HG03039 (cell line): ENCODE measurements at regions not wholly inside any gene's neighbourhood (a gene's known extent, or its start where the extent isn't known, plus 50 kb on each side); places are given as distances from the start of the nearest gene placed in this dataset.

Source experiments
- ATAC-seq: cut with Tn5 transposase; IDR thresholded peaks from one replicate; pipeline ENCODE4 v1.9.1; 2021; ENCODE audit warnings: mild to moderate bottlenecking, moderate library complexity; ENCODE audit not compliant: unreplicated experiment

GRCh38 chr2:11920993-11921583 lies 174.7 kb downstream of the LPIN1 start:
- ATAC-seq = no peak

DNA sequence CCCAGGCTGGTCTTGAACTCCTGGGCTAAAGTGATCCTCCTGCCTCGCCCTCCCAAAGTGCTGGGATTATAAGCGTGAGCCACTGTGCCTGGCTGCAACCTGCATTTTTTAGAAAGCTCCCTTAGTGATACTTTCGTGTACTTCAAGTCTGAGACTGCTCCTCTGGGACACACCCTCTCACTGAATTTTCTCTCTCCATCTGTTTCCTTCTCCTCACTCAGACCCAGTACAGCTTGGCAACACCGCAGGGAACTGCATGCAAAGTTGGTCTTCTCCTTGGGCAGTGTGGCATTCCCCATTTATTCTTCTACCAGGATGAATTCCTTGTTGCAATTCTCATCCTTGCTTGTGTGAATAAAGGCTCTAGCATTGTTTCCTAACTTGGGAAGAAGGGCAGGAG lies 175.9 kb downstream of the LPIN1 start:
- ATAC-seq = no peak

DNA sequence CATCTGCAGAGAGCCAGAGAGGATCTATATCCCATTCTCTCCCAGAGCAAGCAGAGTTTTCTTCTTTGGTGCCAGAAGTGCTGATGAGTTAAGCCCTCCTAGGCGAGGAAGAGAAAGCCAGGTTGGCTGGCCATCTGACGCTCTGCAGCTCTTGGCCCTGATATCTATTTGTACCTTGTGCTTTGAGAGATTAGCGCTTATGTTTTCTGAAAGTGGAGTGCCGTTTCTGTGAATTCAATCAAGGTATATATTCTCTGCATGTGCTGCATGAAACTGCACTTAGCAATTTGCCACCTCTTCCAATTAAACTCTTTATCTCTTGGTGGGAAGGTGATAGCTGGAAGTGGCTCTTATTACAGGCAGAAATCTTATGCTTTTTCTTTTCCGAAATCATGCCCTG lies 177.5 kb downstream of the LPIN1 start:
- no peak for ATAC-seq

GRCh38 chr2:11925295-11926066 lies 179.0 kb downstream of the LPIN1 start:
- no peak for ATAC-seq

- ATAC-seq = peak; percentile 54
Observed at GRCh38 chr2:11930211-11930761, 183.9 kb downstream of the LPIN1 start.

- no peak for ATAC-seq
Observed at GRCh38 chr2:11932048-11932512, 185.6 kb downstream of the LPIN1 start.

- ATAC-seq = no peak
Observed at GRCh38 chr2:11932962-11933361, 186.5 kb downstream of the LPIN1 start.

DNA sequence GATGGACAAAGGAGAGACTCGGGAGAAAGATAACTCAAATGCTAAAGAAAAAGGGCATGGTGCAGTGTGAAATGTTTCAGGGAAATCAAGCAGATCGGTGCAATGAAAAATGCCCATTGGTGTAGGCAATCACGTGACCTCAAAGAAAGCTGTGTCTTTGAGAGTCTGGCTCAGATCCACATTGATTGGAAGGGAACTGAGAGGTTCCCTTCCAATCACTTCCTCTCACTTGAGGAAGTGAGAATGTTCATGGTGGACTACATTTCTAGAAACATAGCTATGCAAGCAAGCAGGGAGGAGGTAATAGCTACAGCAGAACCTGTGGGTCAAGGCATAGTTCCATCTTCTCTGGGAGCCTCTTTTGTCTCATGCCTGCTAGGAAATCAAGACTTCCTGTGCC lies 187.4 kb downstream of the LPIN1 start:
- no peak for ATAC-seq

- ATAC-seq = no peak
Observed at GRCh38 chr2:11936761-11937160, 190.3 kb downstream of the LPIN1 start.

DNA sequence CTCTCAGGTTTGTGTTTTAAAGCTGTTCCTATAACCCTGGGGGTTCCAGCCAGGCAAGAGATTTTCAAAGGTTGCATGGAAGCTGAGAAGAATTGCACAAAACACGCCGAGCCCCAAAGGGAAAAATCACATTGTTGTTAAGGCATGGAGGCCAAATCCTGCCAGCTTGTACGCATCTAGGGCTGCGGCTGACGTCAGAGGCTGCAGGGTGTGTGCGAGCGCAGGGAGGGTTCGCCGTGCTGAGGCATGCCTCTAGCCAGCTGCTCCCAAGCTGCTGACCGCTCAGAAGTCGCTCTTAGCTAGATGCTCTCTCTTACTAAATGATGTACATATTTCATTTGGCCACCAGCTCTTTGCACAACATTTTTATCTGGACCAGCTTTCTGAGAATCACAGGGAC lies 191.8 kb downstream of the LPIN1 start:
- no peak for ATAC-seq

DNA sequence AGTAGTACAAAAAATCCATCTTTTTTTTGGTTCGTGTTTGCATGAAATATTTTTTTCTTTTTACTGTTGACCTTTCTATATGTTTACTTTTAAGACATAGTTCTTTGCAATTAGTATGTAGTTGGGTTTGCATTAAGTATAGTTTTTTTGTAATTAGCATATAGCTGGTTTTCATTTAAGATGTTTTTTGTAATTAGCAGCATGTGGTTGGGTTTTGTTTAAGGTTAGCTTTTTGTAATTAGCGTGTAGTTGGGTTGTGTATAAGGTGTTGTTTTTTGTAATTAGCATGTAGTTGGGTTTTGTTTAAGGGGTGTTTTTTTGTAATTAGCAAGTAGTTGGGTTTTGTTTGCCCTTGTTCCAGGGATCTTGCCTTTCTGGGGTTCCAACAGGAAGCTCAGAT lies 193.1 kb downstream of the LPIN1 start:
- ATAC-seq = no peak

GRCh38 chr2:11940121-11940743 lies 193.8 kb downstream of the LPIN1 start:
- no peak for ATAC-seq

DNA sequence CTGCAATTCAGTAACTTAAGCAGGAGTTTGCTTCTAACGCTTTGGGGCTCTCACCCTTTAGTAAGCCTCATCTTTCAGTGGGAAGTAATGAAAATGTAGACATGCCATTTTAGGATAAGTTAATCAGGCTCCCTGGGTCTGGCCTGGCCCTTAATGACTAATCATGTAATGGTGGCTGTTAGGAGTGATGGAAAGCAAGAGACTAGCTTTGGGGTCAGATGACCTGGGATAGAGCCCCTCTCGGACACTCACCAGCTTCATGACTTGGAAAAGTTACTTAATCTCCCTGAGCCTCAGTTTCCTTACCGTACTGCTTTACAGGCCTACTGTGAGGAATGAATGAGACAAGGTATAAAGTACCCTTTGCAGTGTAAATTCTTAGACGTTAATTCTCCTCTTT lies 194.4 kb downstream of the LPIN1 start:
- ATAC-seq = no peak

DNA sequence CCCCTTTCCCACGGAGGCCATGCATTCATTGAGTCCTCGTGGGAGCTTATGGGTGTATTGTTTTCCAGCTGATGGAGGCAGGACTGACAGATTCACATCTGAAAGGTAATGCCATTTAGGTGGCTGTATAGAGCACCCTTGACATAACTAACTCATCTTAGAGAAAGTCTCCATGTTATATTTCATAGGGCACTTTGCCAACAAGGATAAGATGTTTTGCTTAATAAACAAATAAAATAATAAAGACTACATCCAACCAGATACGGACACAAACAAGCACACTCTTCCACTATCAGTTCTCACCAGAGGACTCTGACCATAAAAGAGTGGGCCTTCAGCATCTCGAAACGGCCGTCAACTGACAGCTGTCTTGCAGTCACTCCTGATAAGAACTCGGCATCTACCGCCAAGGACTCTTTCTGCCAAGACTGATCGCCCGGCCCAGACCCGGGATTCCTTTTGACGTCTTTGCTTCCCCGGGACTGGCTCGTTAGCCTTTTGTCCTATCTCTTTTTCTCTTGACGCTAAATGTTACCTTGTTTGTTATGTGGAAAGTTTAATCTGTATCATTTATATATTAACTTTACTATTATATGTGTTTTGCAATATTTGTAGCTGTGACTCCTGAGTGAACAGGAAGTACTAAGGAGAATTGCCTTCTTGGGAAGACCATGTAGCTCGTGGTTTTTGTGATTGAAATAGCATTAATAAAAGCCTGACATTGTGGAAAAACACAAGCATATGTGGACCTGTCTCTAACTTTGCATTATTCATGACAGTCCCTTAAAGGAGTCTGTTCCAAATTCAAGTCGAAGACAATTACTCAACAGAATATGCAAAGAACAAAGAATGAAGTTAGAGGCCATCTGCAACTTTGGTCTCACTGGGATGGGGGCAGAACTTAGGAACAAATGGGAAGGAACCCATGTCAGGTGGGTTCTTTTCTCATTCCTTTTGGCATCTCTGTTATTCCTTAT lies 195.1 kb downstream of the LPIN1 start:
- no peak for ATAC-seq

DNA sequence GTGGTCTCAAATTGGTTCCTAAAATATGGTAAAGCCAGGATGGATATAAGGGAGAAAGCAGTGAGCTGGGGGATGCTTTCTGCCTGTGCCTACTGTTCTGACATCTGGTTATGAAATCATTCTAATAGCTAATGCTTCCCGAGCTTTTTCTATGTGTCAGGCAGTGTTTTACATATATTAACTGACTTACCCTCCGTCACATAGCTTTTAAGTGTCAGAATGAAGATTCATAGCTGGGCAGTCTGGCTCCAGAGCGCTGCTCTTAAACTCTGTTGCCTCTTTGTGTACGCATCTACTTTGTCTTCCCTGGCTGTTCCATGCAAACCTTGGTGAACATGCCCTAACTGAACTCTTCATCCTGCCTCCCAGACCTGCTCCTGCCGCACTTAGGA lies 195.7 kb downstream of the LPIN1 start:
- no peak for ATAC-seq

- no peak for ATAC-seq
Observed at GRCh38 chr2:11944311-11944710, 197.9 kb downstream of the LPIN1 start.

GRCh38 chr2:11945139-11946126 lies 199.0 kb downstream of the LPIN1 start:
- ATAC-seq = peak; percentile 92

DNA sequence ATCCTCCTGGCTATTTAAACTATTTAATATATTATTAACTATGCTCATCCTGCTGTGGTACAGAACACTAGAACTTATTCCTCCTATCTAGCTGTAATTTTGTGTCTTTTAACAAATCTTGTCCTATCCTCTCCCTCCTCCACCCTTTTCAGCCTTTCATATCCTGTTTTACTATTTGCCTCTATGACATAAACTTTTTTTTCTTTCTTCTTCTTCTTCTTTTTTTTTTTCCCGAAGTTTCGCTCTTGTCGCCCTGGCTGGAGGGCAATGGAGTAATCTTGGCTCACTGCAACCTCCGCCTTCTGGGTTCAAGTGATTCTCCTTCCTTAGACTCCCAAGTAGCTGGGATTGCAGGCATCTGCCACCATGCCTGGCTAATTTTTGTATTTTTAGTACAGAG lies 201.5 kb downstream of the LPIN1 start:
- no peak for ATAC-seq

- no peak for ATAC-seq
Observed at GRCh38 chr2:11949732-11950523, 203.5 kb downstream of the LPIN1 start.
